Activated naive CD4-positive, alpha-beta T cell treated with anti-CD3 and anti-CD28 coated beads, Interleukin-2, amount 50 U/mL, for 16 hours (primary cell): ENCODE measurements at regions not wholly inside any gene's neighbourhood (a gene's known extent, or its start where the extent isn't known, plus 50 kb on each side); places are given as distances from the start of the nearest gene placed in this dataset.

Experiments
- DNase-seq: peaks from one replicate; pipeline ENCODE4 v3.0.0-alpha.2; 2020

DNA sequence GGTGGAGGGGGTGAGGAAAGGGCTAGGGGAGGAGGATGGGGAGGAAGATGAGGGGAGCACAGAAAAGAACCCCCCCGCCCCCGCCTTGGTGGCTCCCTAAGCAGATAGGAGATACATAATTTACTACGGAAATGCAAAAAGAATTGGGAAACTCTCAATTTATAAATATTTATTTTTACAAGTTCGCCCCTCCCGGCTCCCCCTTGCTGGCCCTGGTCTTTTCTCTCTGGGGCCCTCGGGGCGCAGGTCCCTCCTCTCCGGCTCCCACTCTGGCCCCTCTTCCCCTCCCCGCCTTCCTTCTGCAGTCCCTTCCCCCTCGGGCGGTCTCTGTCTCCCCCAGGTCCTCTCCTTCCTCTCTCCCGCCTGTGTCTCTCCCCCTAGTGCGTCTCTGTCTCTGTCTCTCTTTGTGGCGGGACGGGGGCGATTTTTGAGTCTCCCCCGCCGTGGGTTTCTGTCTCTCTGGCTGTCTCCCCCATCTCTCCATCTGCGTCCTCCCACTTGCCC is 173.6 kb upstream of the IER5L start:
- no peak for DNase-seq

DNA sequence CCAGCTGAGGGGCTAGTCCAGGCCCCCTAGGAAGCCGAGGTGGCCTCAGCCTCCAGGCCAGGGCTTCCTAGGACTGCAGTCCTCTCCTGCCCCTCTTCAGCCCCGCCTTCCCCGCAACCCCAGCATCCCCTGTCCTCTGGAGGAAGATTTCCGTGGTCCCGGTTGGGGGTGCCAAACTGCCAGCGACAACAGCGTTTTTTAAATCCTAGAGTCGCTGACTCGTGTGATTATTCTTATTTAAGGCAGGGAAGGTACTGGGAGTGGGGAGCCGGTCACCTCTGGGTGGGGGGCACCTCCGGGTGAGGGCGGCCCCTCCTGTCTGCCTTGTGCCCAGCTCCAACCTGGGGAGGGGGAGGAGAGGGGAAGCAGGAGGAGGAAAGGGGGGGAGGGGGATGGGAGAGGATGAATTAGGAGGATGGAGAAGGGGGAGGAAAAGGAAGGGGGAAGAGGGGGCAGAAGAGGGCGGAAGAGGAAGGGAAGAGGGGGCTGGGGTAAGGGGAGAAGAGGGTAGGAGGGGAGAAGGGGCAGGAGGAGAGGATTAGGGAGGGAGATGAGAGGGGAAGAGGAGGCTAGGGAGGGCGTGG is 173.1 kb upstream of the IER5L start:
- DNase-seq: no peak

GRCh38 chr9:129350143-129350935 is 172.3 kb upstream of the IER5L start:
- DNase-seq: no peak

DNA sequence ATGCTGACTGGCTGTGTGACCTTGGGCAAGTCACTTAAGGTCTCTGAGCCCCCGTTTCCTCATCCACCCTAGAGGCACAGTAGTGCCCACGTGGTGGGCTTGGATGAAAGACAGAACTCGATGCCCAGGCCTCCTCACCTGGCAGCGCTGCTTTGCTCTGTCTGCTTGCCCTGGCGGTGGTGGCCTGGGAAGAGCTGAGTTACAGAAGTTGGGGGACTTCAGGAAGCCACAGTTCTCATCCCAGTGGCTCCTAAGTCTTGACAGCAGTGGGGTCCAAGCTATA is 171.5 kb upstream of the IER5L start:
- no peak for DNase-seq

DNA sequence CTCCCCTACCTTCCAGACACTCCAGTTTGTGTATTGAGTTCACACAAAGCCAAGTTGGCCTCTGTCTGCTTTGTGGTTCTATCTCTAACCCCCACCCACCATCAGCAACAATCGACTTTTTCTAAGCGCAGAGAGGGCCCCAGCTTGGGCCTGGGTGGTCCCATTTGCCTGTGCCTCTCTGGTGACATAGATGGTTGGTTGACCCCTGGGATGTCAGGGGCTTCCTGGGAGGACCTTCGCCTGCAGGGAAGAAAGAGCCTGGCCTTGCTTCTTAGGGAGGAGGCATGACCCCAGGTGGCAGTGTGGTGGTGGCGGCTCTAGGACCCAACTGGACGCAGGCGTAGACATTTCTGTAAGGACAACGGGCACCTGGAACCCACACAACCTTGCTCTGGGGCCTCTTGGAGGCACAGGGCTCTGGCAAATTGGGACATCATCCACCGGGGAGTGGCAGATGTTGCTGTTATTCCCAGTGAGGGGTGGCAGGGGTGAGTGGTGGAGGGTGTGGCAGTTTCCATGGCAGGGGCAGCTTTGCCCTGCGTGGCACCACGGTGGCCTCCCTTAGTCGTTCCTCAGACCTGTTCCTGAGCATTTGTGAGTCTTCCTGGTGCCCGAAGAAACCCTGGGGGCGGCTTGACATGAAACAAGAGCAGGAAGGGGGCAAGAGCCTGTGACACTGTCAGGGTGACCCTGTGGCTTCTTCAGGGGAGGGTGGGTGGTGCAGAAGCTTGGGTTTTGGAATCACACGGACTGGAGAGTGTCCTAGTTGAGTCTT is 171.0 kb upstream of the IER5L start:
- DNase-seq: no peak

- DNase-seq: no peak
Measured at GRCh38 chr9:129347316-129348120, 169.5 kb upstream of the IER5L start.

DNA sequence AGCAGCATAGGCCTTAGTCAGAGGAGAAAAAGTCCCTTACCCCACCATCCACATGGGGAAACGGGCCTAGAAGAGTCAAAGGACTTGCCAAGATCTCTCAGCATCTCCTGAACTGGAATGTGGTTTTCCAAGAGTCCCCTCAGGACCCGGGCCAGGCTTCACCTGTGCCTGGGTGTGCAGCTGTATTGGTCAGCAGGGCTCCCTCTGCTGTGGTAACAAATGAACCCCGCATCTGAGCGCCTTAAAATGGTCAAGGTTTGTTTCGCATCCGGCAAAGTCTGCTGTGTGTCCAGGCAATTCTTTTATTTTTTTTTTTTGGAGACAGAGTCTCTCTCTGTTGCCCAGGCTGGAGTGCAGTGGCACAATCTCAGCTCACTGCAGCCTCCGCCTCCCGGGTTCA is 168.0 kb upstream of the IER5L start:
- DNase-seq: no peak

DNA sequence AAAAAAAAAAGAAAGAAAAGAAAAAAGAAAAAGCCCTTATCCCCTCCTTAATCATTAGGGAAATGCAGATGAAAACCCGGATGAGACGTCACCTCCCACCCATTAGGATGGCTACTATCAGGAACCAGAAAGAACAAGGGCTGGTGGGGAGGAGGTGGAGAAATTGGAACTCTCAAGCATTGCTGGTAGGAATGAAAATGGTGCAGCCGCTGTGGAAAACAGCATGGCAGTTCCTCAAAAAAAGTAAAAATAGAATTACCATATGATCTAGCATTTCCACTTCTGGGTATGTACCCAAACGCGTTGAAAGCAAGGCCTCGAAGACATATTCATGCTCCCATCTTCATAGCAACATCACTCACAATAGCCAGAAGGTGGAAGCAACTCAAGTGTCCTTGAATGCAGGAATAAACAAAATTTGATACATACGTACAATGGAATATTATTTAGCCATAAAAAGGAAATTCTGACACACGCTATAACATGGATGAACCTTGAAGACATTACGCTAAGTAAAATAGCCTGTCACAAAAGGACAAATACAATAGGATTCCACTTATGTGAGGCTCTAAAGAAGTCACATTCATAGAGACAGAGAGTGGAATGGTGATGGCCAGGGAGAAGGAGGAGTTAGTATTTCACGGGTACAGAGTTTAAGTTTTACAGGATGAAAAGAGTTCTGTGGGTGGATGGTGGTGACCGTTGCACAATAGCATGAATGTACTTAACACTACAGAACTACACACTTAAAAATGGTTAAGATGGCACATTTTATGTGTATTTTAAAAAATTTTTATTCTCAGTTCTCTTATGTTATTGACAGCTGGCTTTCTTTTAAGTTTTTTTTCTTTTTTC is 166.8 kb upstream of the IER5L start:
- no peak for DNase-seq

DNA sequence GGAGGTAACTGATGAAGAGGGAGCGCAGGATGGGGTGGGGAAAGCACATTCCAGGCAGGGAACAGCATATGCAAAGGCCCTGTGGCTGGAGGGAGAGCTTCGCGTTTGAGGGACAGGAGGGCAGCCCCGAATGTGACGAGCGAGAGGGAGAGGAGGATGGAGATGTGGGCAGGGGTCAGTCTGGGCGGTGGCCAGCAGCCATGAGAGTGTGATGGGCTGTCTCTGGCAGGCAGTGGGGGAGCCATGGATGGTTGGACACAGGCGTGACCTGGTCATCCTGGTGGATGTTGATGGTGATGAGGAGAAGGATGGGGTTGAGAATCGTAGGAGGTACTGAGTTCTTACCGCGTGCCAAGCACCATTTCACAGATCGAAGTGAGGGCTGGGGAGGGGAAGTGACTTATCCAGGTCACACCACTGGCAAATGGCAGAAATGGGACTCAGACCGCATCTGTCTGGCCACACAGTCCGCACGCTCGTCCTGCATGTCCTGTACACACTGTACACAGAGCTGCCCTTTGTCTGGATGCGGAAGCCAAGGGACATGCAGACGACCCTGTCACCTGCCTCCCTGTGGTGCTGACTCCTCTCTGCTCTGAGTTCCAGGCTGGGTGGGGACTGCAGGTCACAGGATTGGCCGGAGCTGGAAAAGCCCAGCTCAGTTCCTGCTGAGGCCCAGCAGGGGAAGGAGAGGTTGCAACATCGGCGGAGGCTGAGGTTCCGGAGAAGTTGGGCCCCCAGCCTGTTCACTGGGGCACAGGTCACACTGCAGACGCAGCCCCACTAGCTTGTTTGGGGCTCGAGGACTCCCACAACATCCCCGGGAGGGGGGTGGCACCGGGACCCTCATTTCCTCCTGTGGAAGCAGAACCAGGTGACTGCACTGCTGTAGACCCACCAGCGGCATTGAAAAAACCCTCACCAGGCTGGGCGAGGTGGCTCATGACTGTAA is 165.6 kb upstream of the IER5L start:
- DNase-seq: no peak

- no peak for DNase-seq
Measured at GRCh38 chr9:129342591-129343423, 164.7 kb upstream of the IER5L start.

- no peak for DNase-seq
Measured at GRCh38 chr9:129341987-129342348, 163.9 kb upstream of the IER5L start.

DNA sequence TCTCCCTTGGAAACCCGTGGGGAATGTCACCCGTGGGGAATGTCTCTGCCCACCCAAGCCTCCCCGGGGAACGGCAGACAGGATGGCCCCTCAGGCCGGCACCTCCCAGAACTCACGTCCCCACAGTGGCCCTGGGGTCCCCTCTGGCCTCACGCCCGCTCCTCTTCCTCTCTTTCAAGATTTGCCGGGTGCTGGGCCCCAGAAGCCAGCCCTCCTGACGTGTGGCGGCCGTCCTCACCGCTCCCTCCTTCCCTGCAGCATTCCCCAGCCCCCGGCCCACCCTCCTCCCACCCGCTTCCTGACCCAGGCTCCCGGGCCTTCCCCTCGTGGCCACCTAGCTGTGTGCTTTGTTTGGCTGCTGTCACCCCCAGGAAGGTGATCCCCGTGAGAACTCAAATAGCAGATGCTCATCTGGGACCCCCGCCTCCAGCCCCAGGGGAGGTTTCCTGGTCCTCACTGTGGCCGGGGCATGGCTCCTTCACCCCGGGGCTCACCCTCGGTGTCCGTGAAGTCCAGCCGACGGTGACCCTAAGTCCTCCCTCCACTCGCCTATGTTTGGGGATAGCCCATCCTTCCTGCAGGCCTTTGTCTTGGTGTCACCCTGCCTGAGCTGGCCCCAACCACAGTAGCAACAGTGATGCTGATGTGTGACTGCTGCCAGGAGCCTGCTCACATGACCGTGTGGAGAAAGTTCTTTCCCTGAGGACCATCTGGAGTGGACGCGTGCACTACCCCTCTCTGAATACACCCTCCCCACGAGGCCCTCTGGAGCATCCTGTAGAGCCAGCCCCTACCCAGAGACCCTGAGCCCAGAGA is 163.3 kb upstream of the IER5L start:
- no peak for DNase-seq

- no peak for DNase-seq
Measured at GRCh38 chr9:129340427-129341170, 162.5 kb upstream of the IER5L start.

GRCh38 chr9:129339539-129340157 is 161.6 kb upstream of the IER5L start:
- no peak for DNase-seq

DNA sequence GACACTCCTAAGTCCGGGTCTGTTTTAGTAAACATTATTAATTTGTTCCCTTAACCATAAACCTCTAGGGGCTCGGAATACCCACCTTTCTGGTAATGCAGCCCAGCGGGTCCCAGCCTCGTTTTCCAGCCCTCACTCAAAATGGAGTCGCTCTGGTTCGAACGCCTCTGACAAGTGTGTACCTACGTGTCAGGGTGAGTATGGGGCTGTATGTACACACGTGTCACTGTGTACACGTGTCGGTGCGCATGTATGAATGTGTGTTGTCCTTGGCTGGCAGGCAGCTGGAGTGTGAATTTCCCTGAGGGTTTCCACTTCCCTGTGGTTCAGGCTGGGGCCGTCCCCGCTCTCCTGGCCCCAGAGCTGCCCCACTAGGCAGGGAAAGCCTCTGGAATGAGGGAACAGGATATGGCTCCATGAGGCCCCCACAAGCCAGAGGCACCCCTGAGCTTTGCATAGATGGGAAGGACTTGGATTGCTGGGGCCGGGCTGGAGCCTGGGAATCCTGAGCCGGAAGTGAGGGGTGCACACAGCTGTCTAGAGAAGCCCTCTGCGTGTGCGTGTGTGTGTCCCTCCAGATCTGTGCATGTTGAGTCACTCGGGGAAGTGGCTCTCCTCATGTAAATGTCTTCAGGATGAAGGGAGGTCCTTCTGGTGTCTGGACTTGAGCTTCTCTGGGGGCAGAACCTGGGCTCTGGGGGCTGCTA is 160.8 kb upstream of the IER5L start:
- no peak for DNase-seq

DNA sequence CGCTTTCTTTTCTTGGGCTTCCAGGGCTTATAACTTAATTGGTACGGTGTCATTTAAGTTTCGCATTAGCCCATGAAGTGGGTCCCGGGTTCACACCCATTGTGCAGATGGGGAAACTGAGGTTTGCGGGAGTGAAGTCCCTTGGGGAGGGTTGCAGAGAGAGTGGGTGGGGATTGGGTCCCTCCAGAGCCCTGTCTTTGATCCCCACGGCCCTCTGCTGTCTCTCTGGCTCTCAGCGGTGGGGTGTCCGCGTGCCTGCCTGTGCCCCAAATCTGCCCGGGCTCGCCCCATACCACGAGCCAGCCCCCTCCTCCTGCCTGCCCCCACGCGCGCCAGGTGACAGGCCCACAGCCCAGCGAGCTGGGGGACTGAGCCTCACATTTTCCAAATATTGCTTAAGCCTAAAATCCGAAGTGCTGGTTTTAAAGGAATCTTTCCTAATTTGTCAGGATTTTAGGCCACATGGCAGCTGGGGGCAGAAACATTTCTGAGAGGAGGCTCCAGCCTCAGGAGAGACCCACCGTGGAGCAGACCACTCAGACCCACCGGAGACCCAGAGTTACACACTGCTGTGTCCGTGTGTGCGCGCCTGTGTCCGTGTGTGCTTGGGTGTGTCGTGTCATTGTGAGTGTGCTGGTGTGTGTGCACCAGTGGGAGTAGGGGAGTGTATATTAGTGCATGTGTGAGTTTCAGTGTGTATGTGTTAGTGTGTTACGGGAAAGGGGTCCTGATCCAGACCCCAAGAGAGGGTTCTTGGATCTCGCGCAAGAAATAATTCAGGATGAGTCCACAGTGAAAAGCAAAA is 159.5 kb upstream of the IER5L start:
- DNase-seq: no peak
